Activated CD4-positive, alpha-beta T cell treated with anti-CD3 and anti-CD28 coated beads, Interleukin-2, amount 10 ng/mL, durations not matched to agents 24 days and 14 days (primary cell): ENCODE measurements at regions not wholly inside any gene's neighbourhood (a gene's known extent, or its start where the extent isn't known, plus 50 kb on each side); places are given as distances from the start of the nearest gene placed in this dataset.

Experiments used
- DNase-seq: peaks from one replicate; pipeline ENCODE4 v3.0.0; 2022
- H3K27ac Mint-ChIP-seq: one replicate; pipeline ENCODE4 v1.8.0; 2022; ENCODE audit warnings: mild to moderate bottlenecking, mixed read lengths
- H3K27me3 Mint-ChIP-seq: one replicate; pipeline ENCODE4 v1.8.0; 2022; ENCODE audit warnings: mixed read lengths
- H3K36me3 Mint-ChIP-seq: one replicate; pipeline ENCODE4 v1.8.0; 2022; ENCODE audit warnings: low read depth, mild to moderate bottlenecking, mixed read lengths
- H3K4me1 Mint-ChIP-seq: one replicate; pipeline ENCODE4 v1.8.0; 2021; ENCODE audit warnings: mixed read lengths
- H3K4me3 Mint-ChIP-seq: one replicate; pipeline ENCODE4 v1.8.0; 2022; ENCODE audit warnings: mild to moderate bottlenecking, moderate library complexity, mixed read lengths
- H3K9me3 Mint-ChIP-seq: one replicate; pipeline ENCODE4 v1.8.0; 2021; ENCODE audit warnings: mixed read lengths
- intact Hi-C: fragments of 100-400 bp; cut with micrococcal nuclease; formaldehyde crosslinking; loops from one replicate; pipeline ENCODE4 v1.15.1; 2023

GRCh38 chr11:119505071-119505470 is 82.1 kb upstream of the THY1 start:
- Mint-ChIP-seq H3K9me3 (no peaks in the 10 kb centered on the region), H3K27me3 (peaks cover 3% of the 10 kb centered on the region), H3K27ac (no peak overlapping the region), H3K36me3 (no peaks in the 10 kb centered on the region), H3K4me3 (no peak overlapping the region), H3K4me1 (peaks cover 8% of the 10 kb centered on the region)
- intact Hi-C loops: no loop called here
- no peak for DNase-seq

- no peak for DNase-seq
- Mint-ChIP-seq H3K4me3 (no peak overlapping the region), H3K9me3 (no peaks in the 10 kb centered on the region), H3K27ac (no peak overlapping the region), H3K36me3 (no peaks in the 10 kb centered on the region), H3K4me1 (peaks cover under 1% of the 10 kb centered on the region), H3K27me3 (peaks cover 3% of the 10 kb centered on the region)
- intact Hi-C loops: no loop called here
Measured at GRCh38 chr11:119504371-119504770, 81.4 kb upstream of the THY1 start.

- no peak overlapping the region for H3K4me3 Mint-ChIP-seq
- peaks cover 5% of the 10 kb centered on the region for H3K27me3 Mint-ChIP-seq
Measured at GRCh38 chr11:119501777-119502405, 78.9 kb upstream of the THY1 start.

GRCh38 chr11:119497717-119498116 is 74.7 kb upstream of the THY1 start:
- no peaks in the 10 kb centered on the region for H3K4me1 Mint-ChIP-seq
- no peak for DNase-seq
- peaks cover 5% of the 10 kb centered on the region for H3K27me3 Mint-ChIP-seq
- H3K9me3 Mint-ChIP-seq: no peaks in the 10 kb centered on the region
- intact Hi-C loops: no loop called here
- no peaks in the 10 kb centered on the region for H3K36me3 Mint-ChIP-seq
- H3K4me3 Mint-ChIP-seq: no peak overlapping the region
- no peak overlapping the region for H3K27ac Mint-ChIP-seq

More at GRCh38 chr11:119501777-119502405, 78.9 kb upstream of the THY1 start:
- no peak for DNase-seq
- H3K27ac Mint-ChIP-seq: no peak overlapping the region
- H3K4me1 Mint-ChIP-seq: no peaks in the 10 kb centered on the region
- intact Hi-C loops: no loop called here
- H3K9me3 Mint-ChIP-seq: no peaks in the 10 kb centered on the region
- H3K36me3 Mint-ChIP-seq: no peaks in the 10 kb centered on the region

GRCh38 chr11:119496997-119497396 is 74.0 kb upstream of the THY1 start:
- Mint-ChIP-seq H3K27me3 (peaks cover 5% of the 10 kb centered on the region), H3K36me3 (no peaks in the 10 kb centered on the region), H3K4me1 (no peaks in the 10 kb centered on the region), H3K27ac (no peak overlapping the region), H3K9me3 (no peaks in the 10 kb centered on the region), H3K4me3 (no peak overlapping the region)
- intact Hi-C loops: no loop called here
- DNase-seq: no peak

GRCh38 chr11:119496469-119496868 is 73.5 kb upstream of the THY1 start:
- Mint-ChIP-seq H3K9me3 (no peaks in the 10 kb centered on the region), H3K27me3 (peaks cover 5% of the 10 kb centered on the region), H3K27ac (no peak overlapping the region), H3K4me1 (no peaks in the 10 kb centered on the region), H3K36me3 (no peaks in the 10 kb centered on the region), H3K4me3 (no peak overlapping the region)
- intact Hi-C loops: no loop called here
- no peak for DNase-seq

- no peak for DNase-seq
- Mint-ChIP-seq H3K4me1 (no peaks in the 10 kb centered on the region), H3K4me3 (no peak overlapping the region), H3K9me3 (no peaks in the 10 kb centered on the region), H3K36me3 (no peaks in the 10 kb centered on the region), H3K27me3 (no peaks in the 10 kb centered on the region), H3K27ac (no peak overlapping the region)
- intact Hi-C loops: no loop called here
Measured at GRCh38 chr11:119493712-119494111, 70.7 kb upstream of the THY1 start.

GRCh38 chr11:119491753-119492510 is 69.0 kb upstream of the THY1 start:
- no peaks in the 10 kb centered on the region for H3K9me3 Mint-ChIP-seq
- no peak overlapping the region for H3K4me3 Mint-ChIP-seq
- no peak for DNase-seq
- H3K36me3 Mint-ChIP-seq: no peaks in the 10 kb centered on the region
- no peak overlapping the region for H3K27ac Mint-ChIP-seq
- H3K27me3 Mint-ChIP-seq: no peaks in the 10 kb centered on the region
- H3K4me1 Mint-ChIP-seq: no peaks in the 10 kb centered on the region
- intact Hi-C loops: no loop called here

- intact Hi-C loops: no loop called here
- no peaks in the 10 kb centered on the region for H3K36me3 Mint-ChIP-seq
- no peak for DNase-seq
- no peaks in the 10 kb centered on the region for H3K27me3 Mint-ChIP-seq
- H3K9me3 Mint-ChIP-seq: no peaks in the 10 kb centered on the region
- no peaks in the 10 kb centered on the region for H3K4me1 Mint-ChIP-seq
- no peak overlapping the region for H3K4me3 Mint-ChIP-seq
- no peak overlapping the region for H3K27ac Mint-ChIP-seq
Measured at GRCh38 chr11:119490253-119491006, 67.5 kb upstream of the THY1 start.

GRCh38 chr11:119489087-119489486 is 66.1 kb upstream of the THY1 start:
- no peak for DNase-seq
- intact Hi-C loops: no loop called here
- Mint-ChIP-seq H3K27me3 (no peaks in the 10 kb centered on the region), H3K4me3 (no peak overlapping the region), H3K9me3 (no peaks in the 10 kb centered on the region), H3K36me3 (no peaks in the 10 kb centered on the region), H3K27ac (no peak overlapping the region), H3K4me1 (no peaks in the 10 kb centered on the region)

- H3K27ac Mint-ChIP-seq: no peak overlapping the region
- intact Hi-C loops: no loop called here
- H3K27me3 Mint-ChIP-seq: no peaks in the 10 kb centered on the region
- no peak overlapping the region for H3K4me3 Mint-ChIP-seq
- no peak for DNase-seq
- H3K9me3 Mint-ChIP-seq: no peaks in the 10 kb centered on the region
- no peaks in the 10 kb centered on the region for H3K4me1 Mint-ChIP-seq
- no peaks in the 10 kb centered on the region for H3K36me3 Mint-ChIP-seq
Measured at GRCh38 chr11:119488256-119488995, 65.5 kb upstream of the THY1 start.

- Mint-ChIP-seq H3K4me3 (no peak overlapping the region), H3K4me1 (no peaks in the 10 kb centered on the region), H3K27ac (no peak overlapping the region), H3K36me3 (no peaks in the 10 kb centered on the region), H3K9me3 (no peaks in the 10 kb centered on the region), H3K27me3 (no peaks in the 10 kb centered on the region)
- intact Hi-C loops: no loop called here
- DNase-seq: no peak
Measured at GRCh38 chr11:119486691-119487259, 63.8 kb upstream of the THY1 start.

- H3K36me3 Mint-ChIP-seq: no peaks in the 10 kb centered on the region
- DNase-seq: no peak
- no peak overlapping the region for H3K27ac Mint-ChIP-seq
- H3K4me3 Mint-ChIP-seq: no peak overlapping the region
- H3K9me3 Mint-ChIP-seq: no peaks in the 10 kb centered on the region
- H3K27me3 Mint-ChIP-seq: no peaks in the 10 kb centered on the region
- intact Hi-C loops: no loop called here
- H3K4me1 Mint-ChIP-seq: no peaks in the 10 kb centered on the region
Measured at GRCh38 chr11:119486016-119486415, 63.0 kb upstream of the THY1 start.
